HCT116 (cell line): ENCODE measurements at regions not wholly inside any gene's neighbourhood (a gene's known extent, or its start where the extent isn't known, plus 50 kb on each side); places are given as distances from the start of the nearest gene placed in this dataset.

Experiments used
- ATAC-seq: fragments of 200-7000 bp; cut with Tn5 transposase; 2 replicates; pipeline ENCODE4 v1.9.1; 2020; ENCODE audit warnings: mild to moderate bottlenecking, moderate library complexity
- BruUV-seq: library from RNA; stranded (reverse); fragments of 400-500 nt; replicated peaks from 2 replicates; lab custom pipeline; 2021; lab: Mats Ljungman, UMichigan
- CTCF ChIA-PET: fragments of 300-600 bp; sonication (Branson Sonifier 250); formaldehyde crosslinking; loops from one replicate; lab custom pipeline; 2021; ENCODE audit warnings: antibody characterized with exemption; lab: Charles Lee
- POLR2A ChIA-PET: fragments of 300-600, 350-600 bp; sonication (Branson Sonifier 250); formaldehyde crosslinking; loops from one replicate; lab custom pipeline; 2021; ENCODE audit warnings: antibody characterized with exemption; lab: Charles Lee
- RAD21 ChIA-PET, 2 experiments: fragments of 300-600 bp; sonication (Branson Sonifier 250); formaldehyde crosslinking; loops; one replicate each; lab custom pipeline; 2023; ENCODE audit warnings: low total read pairs in 2 of 2; ENCODE audit not compliant: uncharacterized antibody in 2 of 2, unreplicated experiment in 2 of 2, low non-redundant PET in 1 of 2; lab: Charles Lee
- DNase-seq: peaks from one replicate; pipeline ENCODE4 v3.0.0-alpha.2; 2010; ENCODE audit warnings: low read depth, low spot score
- H2AFZ ChIP-seq: fragments of 200-600 bp; shearing (Covaris generic), sonication (generic); 2 replicates; pipeline ENCODE4 v1.6.1; 2017; ENCODE audit warnings: low read depth, mixed run types, mixed read lengths, antibody characterized with exemption, low read length; ENCODE audit not compliant: poor library complexity, severe bottlenecking
- H3K27ac ChIP-seq: 2 replicates; pipeline ENCODE4 v1.5.1; 2012; ENCODE audit warnings: low read depth, low read length
- H3K27me3 ChIP-seq: fragments of 200-600 bp; sonication (generic); 2 replicates; pipeline ENCODE4 v1.6.1; 2016; ENCODE audit warnings: mixed run types, low read length, mixed read lengths; ENCODE audit not compliant: insufficient read depth
- H3K36me3 ChIP-seq, 2 experiments: fragments of 200-500 bp in 1 of 2; fragments of 200-600 bp in 1 of 2; sonication (Bioruptor generic) in 1 of 2; sonication (generic) in 1 of 2; 2 replicates each; pipeline versions ENCODE4 v1.5.1 to v1.6.1; 2014 to 2016; ENCODE audit warnings: low read length in 2 of 2, inconsistent platforms in 1 of 2, mixed read lengths in 1 of 2, mixed run types in 1 of 2; ENCODE audit not compliant: insufficient read depth in 2 of 2, control insufficient read depth in 1 of 2
- H3K4me1 ChIP-seq, 2 experiments: fragments of 200-600 bp in 1 of 2; sonication (generic) in 1 of 2; 2 replicates each; pipeline versions ENCODE4 v1.5.1 to v1.6.1; 2012 to 2017; ENCODE audit warnings: low read length in 2 of 2, inconsistent platforms in 1 of 2, mild to moderate bottlenecking in 1 of 2, mixed read lengths in 1 of 2, mixed run types in 1 of 2, moderate library complexity in 1 of 2; ENCODE audit not compliant: insufficient read depth in 2 of 2, control insufficient read depth in 1 of 2
- H3K4me2 ChIP-seq: fragments of 200-600 bp; sonication (generic); 2 replicates; pipeline ENCODE4 v1.6.1; 2017; ENCODE audit warnings: mixed run types, low read length, mixed read lengths
- H3K4me3 ChIP-seq, 2 experiments: fragments of 200-600 bp in 1 of 2; sonication (generic) in 1 of 2; replicated peaks in 1 of 2; 2 replicates each; pipeline ENCODE4 v1.5.1; 2011 to 2016; ENCODE audit warnings: low read length in 2 of 2, control low read depth in 1 of 2, low read depth in 1 of 2, mild to moderate bottlenecking in 1 of 2, mixed read lengths in 1 of 2, mixed run types in 1 of 2
- H3K79me2 ChIP-seq: fragments of 200-600 bp; sonication (generic); 2 replicates; pipeline ENCODE4 v1.6.1; 2017; ENCODE audit warnings: mild to moderate bottlenecking, mixed run types, low read length, moderate library complexity, mixed read lengths; ENCODE audit not compliant: insufficient read depth
- H3K9ac ChIP-seq: fragments of 200-600 bp; sonication (generic); 2 replicates; pipeline ENCODE4 v1.6.1; 2016; ENCODE audit warnings: low read length, mixed read lengths
- H3K9me2 ChIP-seq: fragments of 200-600 bp; sonication (generic), shearing (Covaris generic); 2 replicates; pipeline ENCODE4 v1.6.1; 2017; ENCODE audit warnings: mixed run types, mild to moderate bottlenecking, moderate library complexity; ENCODE audit not compliant: insufficient read depth
- H3K9me3 ChIP-seq, 2 experiments: fragments of 200-500 bp in 1 of 2; fragments of 200-600 bp in 1 of 2; sonication (Bioruptor generic) in 1 of 2; sonication (generic) in 1 of 2; 2 replicates each; pipeline ENCODE4 v1.6.1; 2014 to 2017; ENCODE audit warnings: low read length in 2 of 2, mixed read lengths in 2 of 2, inconsistent platforms in 1 of 2, low read depth in 1 of 2, mild to moderate bottlenecking in 1 of 2, mixed run types in 1 of 2, moderate library complexity in 1 of 2; ENCODE audit not compliant: control insufficient read depth in 1 of 2, insufficient read depth in 1 of 2
- H4K20me1 ChIP-seq: fragments of 200-600 bp; sonication (generic), shearing (Covaris generic); 2 replicates; pipeline ENCODE4 v1.6.1; 2017; ENCODE audit warnings: mixed run types, mild to moderate bottlenecking, moderate library complexity; ENCODE audit not compliant: insufficient read depth
- CBX3 ChIP-seq: IDR thresholded peaks from 2 replicates; pipeline ENCODE4 v1.6.1; 2012; ENCODE audit warnings: low read depth
- CEBPB ChIP-seq: IDR thresholded peaks from 2 replicates; pipeline ENCODE4 v1.6.1; 2012; ENCODE audit warnings: low read depth
- CTCF ChIP-seq, 3 experiments: fragments of 200-600 bp in 1 of 3; sonication (generic) in 1 of 3; IDR thresholded peaks in 2 of 3; conservative IDR thresholded peaks in 1 of 3; 2 replicates each; pipeline ENCODE4 v1.5.1; 2012 to 2017; ENCODE audit warnings: low read depth in 2 of 3, low read length in 2 of 3, antibody characterized with exemption in 1 of 3, borderline replicate concordance in 1 of 3, control low read depth in 1 of 3, mild to moderate bottlenecking in 1 of 3, mixed read lengths in 1 of 3, mixed run types in 1 of 3, moderate library complexity in 1 of 3; ENCODE audit not compliant: insufficient read depth in 1 of 3
- ELF1 ChIP-seq: IDR thresholded peaks from 2 replicates; pipeline ENCODE4 v1.6.1; 2012; ENCODE audit warnings: low read depth, borderline replicate concordance
- EZH2 ChIP-seq: fragments of 200-600 bp; sonication (generic); IDR thresholded peaks from 2 replicates; pipeline ENCODE4 v1.6.1; 2017; ENCODE audit warnings: antibody characterized with exemption, mixed run types
- EZH2phosphoT487 ChIP-seq: fragments of 200-600 bp; IDR thresholded peaks from 2 replicates; pipeline ENCODE4 v1.6.1; 2018; ENCODE audit warnings: antibody characterized with exemption, borderline replicate concordance
- FOSL1 ChIP-seq: IDR thresholded peaks from 2 replicates; pipeline ENCODE4 v1.6.1; 2012; ENCODE audit warnings: low read depth
- JUND ChIP-seq: IDR thresholded peaks from 2 replicates; pipeline ENCODE4 v1.6.1; 2012
- POLR2A ChIP-seq: IDR thresholded peaks from 2 replicates; pipeline ENCODE4 v1.7.0; 2011; ENCODE audit warnings: borderline replicate concordance; ENCODE audit not compliant: insufficient read depth, insufficient read length; ENCODE audit errors: extremely low read depth
- RAD21 ChIP-seq: IDR thresholded peaks from 2 replicates; pipeline ENCODE4 v1.6.1; 2012; ENCODE audit warnings: low read depth, mild to moderate bottlenecking
- SP1 ChIP-seq: IDR thresholded peaks from 2 replicates; pipeline ENCODE4 v1.6.1; 2012; ENCODE audit warnings: low read depth
- SRF ChIP-seq: IDR thresholded peaks from 2 replicates; pipeline ENCODE4 v1.6.1; 2012; ENCODE audit warnings: low read depth
- ZFX ChIP-seq: fragments of 450-650 bp; IDR thresholded peaks from 2 replicates; pipeline ENCODE4 v1.6.1; 2017
- ZNF274 ChIP-seq: fragments of 200-500 bp; sonication (Bioruptor generic); IDR thresholded peaks from 2 replicates; pipeline ENCODE4 v1.6.1; 2014; ENCODE audit warnings: mild to moderate bottlenecking, low read depth, low read length, inconsistent platforms
- intact Hi-C: fragments of 100-400 bp; cut with micrococcal nuclease; formaldehyde crosslinking; loops from 2 replicates; pipeline ENCODE4 v1.10.0; 2022
- TF ChIP-seq, protein P1 (sequence below): IDR thresholded peaks from 2 replicates; pipeline ENCODE4 v1.6.1; 2012
- TF ChIP-seq, protein P2 (sequence below): IDR thresholded peaks from 2 replicates; pipeline ENCODE4 v1.6.1; 2012

- DNase-seq: no peak
- H2AFZ ChIP-seq: no peak overlapping the region
- no peaks in the 10 kb centered on the region for H4K20me1 ChIP-seq
- no peaks in the 10 kb centered on the region for H3K9me2 ChIP-seq
- peaks cover 23 to 25% of the 10 kb centered on the region in 2 experiments; a peak in 2 of 4 replicates for H3K9me3 ChIP-seq
- POLR2A ChIA-PET: no interaction called here
- RAD21 ChIA-PET: no interaction called here
- intact Hi-C loops: no loop called here
- H3K27ac ChIP-seq: no peak overlapping the region
- no peaks in the 10 kb centered on the region for H3K79me2 ChIP-seq
- BruUV-seq: no TSS peak
- no peaks in the 10 kb centered on the region for H3K36me3 ChIP-seq
- TF ChIP-seq CEBPB (no peak), SP1 (no peak), JUND (no peak), CBX3 (no peak), FOSL1 (no peak), ZNF274 (no peak), CTCF (IDR thresholded peaks at IDR 0.05 in 2 of 3, conservative IDR thresholded peaks at IDR 0.05 in 1 of 3; ENCODE audit: borderline replicate concordance in 1 of 3, insufficient read depth in 1 of 3, low read depth in 2 of 3, low read length in 2 of 3) (no peak), ZFX (no peak), EZH2 (no peak), EZH2phosphoT487 (no peak), POLR2A (no peak), SRF (no peak), RAD21 (no peak), ELF1 (no peak)
- TF ChIP-seq, protein P1, sequence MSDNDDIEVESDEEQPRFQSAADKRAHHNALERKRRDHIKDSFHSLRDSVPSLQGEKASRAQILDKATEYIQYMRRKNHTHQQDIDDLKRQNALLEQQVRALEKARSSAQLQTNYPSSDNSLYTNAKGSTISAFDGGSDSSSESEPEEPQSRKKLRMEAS: no peak
- TF ChIP-seq, protein P2, sequence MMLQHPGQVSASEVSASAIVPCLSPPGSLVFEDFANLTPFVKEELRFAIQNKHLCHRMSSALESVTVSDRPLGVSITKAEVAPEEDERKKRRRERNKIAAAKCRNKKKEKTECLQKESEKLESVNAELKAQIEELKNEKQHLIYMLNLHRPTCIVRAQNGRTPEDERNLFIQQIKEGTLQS: no peak
- CTCF ChIA-PET: no interaction called here
- H3K4me2 ChIP-seq: no peak overlapping the region
- ATAC-seq: no peak
- no peaks in the 10 kb centered on the region for H3K4me1 ChIP-seq
- H3K4me3 ChIP-seq: no peak overlapping the region
- no peak overlapping the region for H3K9ac ChIP-seq
- no peaks in the 10 kb centered on the region for H3K27me3 ChIP-seq
Measured at GRCh38 chr20:12723811-12724210, 285.0 kb upstream of the SPTLC3 start.
